ENCODE measurements at regions not wholly inside any gene's neighbourhood (a gene's known extent, or its start where the extent isn't known, plus 50 kb on each side); places are given as distances from the start of the nearest gene placed in this dataset.

GRCh38 chr1:11414926-11415538 is 63.9 kb upstream of the DISP3 start:
- no peak for DNase-seq

GRCh38 chr1:11417162-11417561 is 61.8 kb upstream of the DISP3 start:
- no peak for DNase-seq

- DNase-seq, result no peak
Observed at GRCh38 chr1:11418056-11418455, 60.9 kb upstream of the DISP3 start.

GRCh38 chr1:11421443-11421842 is 57.5 kb upstream of the DISP3 start:
- DNase-seq, result no peak

GRCh38 chr1:11422686-11423085 is 56.3 kb upstream of the DISP3 start:
- no peak for DNase-seq

GRCh38 chr1:11426617-11427016 is 52.3 kb upstream of the DISP3 start:
- DNase-seq, result no peak

- no peak for DNase-seq
Observed at GRCh38 chr1:11428789-11429188, 50.2 kb upstream of the DISP3 start.
